ENCODE measurements at regions not wholly inside any gene's neighbourhood (a gene's known extent, or its start where the extent isn't known, plus 50 kb on each side); places are given as distances from the start of the nearest gene placed in this dataset.

GRCh38 chr4:122027203-122027602 is 75.3 kb upstream of the TRPC3 start:
- no peak for DNase-seq

GRCh38 chr4:122017296-122017695 is 65.4 kb upstream of the TRPC3 start:
- no peak for DNase-seq

GRCh38 chr4:122015203-122015602 is 63.3 kb upstream of the TRPC3 start:
- DNase-seq = no peak

GRCh38 chr4:122012735-122013134 is 60.9 kb upstream of the TRPC3 start:
- DNase-seq = no peak

- DNase-seq = no peak
Observed at GRCh38 chr4:122010610-122011009, 58.8 kb upstream of the TRPC3 start.

GRCh38 chr4:122009524-122009923 is 57.7 kb upstream of the TRPC3 start:
- DNase-seq = no peak

- DNase-seq = no peak
Observed at GRCh38 chr4:122007016-122007415, 55.2 kb upstream of the TRPC3 start.

GRCh38 chr4:122005064-122005755 is 53.4 kb upstream of the TRPC3 start:
- DNase-seq = no peak

GRCh38 chr4:122003335-122003734 is 51.5 kb upstream of the TRPC3 start:
- DNase-seq = no peak
